Esophagus squamous epithelium (tissue), 5 donors: ENCODE measurements at regions not wholly inside any gene's neighbourhood (a gene's known extent, or its start where the extent isn't known, plus 50 kb on each side); places are given as distances from the start of the nearest gene placed in this dataset.

Experiments
- DNase-seq: peaks from one replicate; lab custom pipeline; 2025; lab: John Stamatoyannopoulos, UW
- H3K27ac ChIP-seq, 4 donors: fragments of 200-600 bp; sonication (generic); one replicate each; pipeline ENCODE4 v1.5.1; 2016 to 2019; ENCODE audit warnings: mild to moderate bottlenecking in 1 of 4
- H3K27me3 ChIP-seq, 4 donors: fragments of 200-600 bp; sonication (generic); 1 replicate in 3 of 4; 2 replicates in 1 of 4; pipeline versions ENCODE4 v1.5.1 to v1.6.0; 2017 to 2021; ENCODE audit warnings: antibody characterized with exemption in 1 of 4
- H3K36me3 ChIP-seq, 3 donors: fragments of 200-600 bp; sonication (generic); one replicate each; pipeline ENCODE4 v1.5.1; 2016 to 2019
- H3K4me1 ChIP-seq, 3 donors: fragments of 200-600 bp; sonication (generic); one replicate each; pipeline ENCODE4 v1.5.1; 2017 to 2019
- H3K4me3 ChIP-seq, 4 donors: fragments of 200-600 bp; sonication (generic); 1 replicate in 3 of 4; 2 replicates in 1 of 4; pipeline ENCODE4 v1.5.1; 2016 to 2019; ENCODE audit warnings: mild to moderate bottlenecking in 2 of 4, moderate library complexity in 1 of 4
- H3K9me3 ChIP-seq, 3 donors: fragments of 200-600 bp; sonication (generic); one replicate each; pipeline ENCODE4 v1.5.1; 2016 to 2019
- POLR2A ChIP-seq, 4 donors: fragments of 450-650 bp; IDR thresholded peaks; one replicate each; pipeline ENCODE4 v1.6.1; 2017; ENCODE audit warnings: antibody characterized with exemption in 4 of 4, mild to moderate bottlenecking in 4 of 4, moderate library complexity in 3 of 4
- WGBS, 2 donors: methylation state at CpG; one replicate each; pipeline ENCODE4 v1.1.5; 2018; 5-methylcytosine and 5-hydroxymethylcytosine counted together
- intact Hi-C: fragments of 100-400 bp; cut with DNase I; formaldehyde crosslinking; loops from one replicate; pipeline ENCODE4 v1.15.0; 2022
- TF ChIP-seq, protein P1 (sequence below), 6 experiments: fragments of 450-650 bp in 4 of 6; fragments of 200-600 bp in 2 of 6; sonication (generic) in 2 of 6; IDR thresholded peaks; one replicate each; pipeline ENCODE4 v1.5.1; 2016 to 2019; ENCODE audit warnings: antibody characterized with exemption in 6 of 6, mild to moderate bottlenecking in 4 of 6, moderate library complexity in 4 of 6
- donor health status: DM: yes; HTN: yes; CAD: no.

DNA sequence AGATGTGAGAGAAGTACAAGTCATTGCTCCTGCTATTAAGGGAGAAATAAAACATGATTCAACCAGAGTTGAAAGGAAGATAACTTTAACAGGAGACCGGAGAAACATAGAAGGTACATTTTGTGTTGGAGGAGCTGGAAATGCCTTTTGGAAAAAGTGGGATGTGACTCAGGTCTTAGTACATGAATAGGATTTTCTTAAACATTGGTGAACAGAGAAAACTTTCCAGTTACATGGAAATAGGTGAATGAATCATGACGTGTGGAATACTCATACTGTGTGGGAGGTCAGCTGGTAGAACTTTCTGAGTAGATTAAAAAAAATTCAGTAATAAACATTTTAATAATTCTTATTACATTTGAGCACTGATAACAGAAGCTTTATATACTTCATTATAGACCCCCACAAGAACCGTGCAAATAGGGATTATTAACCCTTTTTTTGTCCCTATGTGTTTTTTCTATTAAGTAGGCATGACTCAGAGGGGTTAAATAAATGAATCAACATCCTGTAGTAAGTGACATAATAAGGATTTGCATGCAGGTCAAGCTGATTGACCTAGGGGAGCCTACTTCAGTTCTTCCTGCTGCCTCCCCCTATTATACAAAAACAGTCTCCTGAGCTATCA lies 710.5 kb downstream of the NOVA1 start:
- no peaks in the 10 kb centered on the region for H3K27me3 ChIP-seq
- no peaks in the 10 kb centered on the region for H3K36me3 ChIP-seq
- intact Hi-C loops = no loop called here
- WGBS, 2 donors = 28 to 31% methylated on average over 3 of the region's 3 CpGs
- TF ChIP-seq, protein P1, sequence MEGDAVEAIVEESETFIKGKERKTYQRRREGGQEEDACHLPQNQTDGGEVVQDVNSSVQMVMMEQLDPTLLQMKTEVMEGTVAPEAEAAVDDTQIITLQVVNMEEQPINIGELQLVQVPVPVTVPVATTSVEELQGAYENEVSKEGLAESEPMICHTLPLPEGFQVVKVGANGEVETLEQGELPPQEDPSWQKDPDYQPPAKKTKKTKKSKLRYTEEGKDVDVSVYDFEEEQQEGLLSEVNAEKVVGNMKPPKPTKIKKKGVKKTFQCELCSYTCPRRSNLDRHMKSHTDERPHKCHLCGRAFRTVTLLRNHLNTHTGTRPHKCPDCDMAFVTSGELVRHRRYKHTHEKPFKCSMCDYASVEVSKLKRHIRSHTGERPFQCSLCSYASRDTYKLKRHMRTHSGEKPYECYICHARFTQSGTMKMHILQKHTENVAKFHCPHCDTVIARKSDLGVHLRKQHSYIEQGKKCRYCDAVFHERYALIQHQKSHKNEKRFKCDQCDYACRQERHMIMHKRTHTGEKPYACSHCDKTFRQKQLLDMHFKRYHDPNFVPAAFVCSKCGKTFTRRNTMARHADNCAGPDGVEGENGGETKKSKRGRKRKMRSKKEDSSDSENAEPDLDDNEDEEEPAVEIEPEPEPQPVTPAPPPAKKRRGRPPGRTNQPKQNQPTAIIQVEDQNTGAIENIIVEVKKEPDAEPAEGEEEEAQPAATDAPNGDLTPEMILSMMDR (IDR thresholded peaks at IDR 0.05) = no peak
- TF ChIP-seq POLR2A (IDR thresholded peaks at IDR 0.05) = no peak
- no peaks in the 10 kb centered on the region for H3K9me3 ChIP-seq
- no peaks in the 10 kb centered on the region for H3K4me1 ChIP-seq
- no peak overlapping the region for H3K4me3 ChIP-seq
- no peak overlapping the region for H3K27ac ChIP-seq
- DNase-seq = no peak

DNA sequence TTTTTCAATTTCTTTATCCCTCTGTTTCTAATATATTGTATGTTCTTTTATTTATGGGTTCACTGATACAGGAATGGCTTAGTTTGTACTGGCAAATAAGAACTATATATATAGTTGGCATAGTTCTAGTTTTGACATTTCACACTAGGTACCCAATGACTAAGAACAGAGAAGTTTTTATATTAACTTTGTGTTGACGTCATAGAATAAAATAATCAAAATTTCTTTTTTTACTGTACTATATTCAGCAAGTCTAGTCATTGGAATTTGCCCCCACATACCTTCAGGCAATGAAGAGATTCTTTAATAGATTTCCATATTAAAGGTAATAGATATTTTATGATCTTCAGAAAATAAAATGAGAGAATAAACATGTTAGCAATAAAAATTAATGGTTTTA lies 713.2 kb downstream of the NOVA1 start:
- WGBS, 2 donors = 72 to 91% methylated on average over 1 of the region's 1 CpG
- H3K27me3 ChIP-seq = no peaks in the 10 kb centered on the region
- no peaks in the 10 kb centered on the region for H3K4me1 ChIP-seq
- H3K27ac ChIP-seq = no peak overlapping the region
- H3K4me3 ChIP-seq = no peak overlapping the region
- no peak for TF ChIP-seq POLR2A (IDR thresholded peaks at IDR 0.05)
- TF ChIP-seq, protein P1 (IDR thresholded peaks at IDR 0.05) = no peak
- H3K36me3 ChIP-seq = no peaks in the 10 kb centered on the region
- H3K9me3 ChIP-seq = no peaks in the 10 kb centered on the region
- intact Hi-C loops = no loop called here
- DNase-seq = no peak

DNA sequence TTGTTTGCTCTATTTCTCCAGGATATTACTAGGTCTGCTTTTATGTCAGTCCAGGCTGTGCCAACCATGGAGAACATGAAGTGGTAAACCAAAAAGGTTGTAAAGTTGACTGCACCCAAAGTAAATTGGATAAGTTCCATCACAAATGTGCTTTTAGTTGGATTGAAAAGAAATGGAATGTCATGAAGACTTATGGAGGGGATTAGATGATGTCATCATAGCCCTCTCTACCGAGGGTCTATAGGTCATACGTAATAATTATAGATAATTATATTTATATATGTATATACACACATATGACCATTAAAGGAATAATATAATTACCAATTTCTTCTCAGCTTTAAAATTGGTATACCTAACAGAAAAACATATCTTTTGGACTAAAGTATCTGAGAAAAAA lies 714.9 kb downstream of the NOVA1 start:
- Histone ChIP-seq H3K27ac (no peak overlapping the region), H3K27me3 (no peaks in the 10 kb centered on the region), H3K9me3 (no peaks in the 10 kb centered on the region), H3K36me3 (no peaks in the 10 kb centered on the region), H3K4me3 (no peak overlapping the region), H3K4me1 (no peaks in the 10 kb centered on the region)
- intact Hi-C loops = no loop called here
- DNase-seq = no peak
- no peak for TF ChIP-seq POLR2A (IDR thresholded peaks at IDR 0.05)
- TF ChIP-seq, protein P1 (IDR thresholded peaks at IDR 0.05) = no peak
- WGBS, 2 donors = 56 to 60% methylated on average over 2 of the region's 2 CpGs

DNA sequence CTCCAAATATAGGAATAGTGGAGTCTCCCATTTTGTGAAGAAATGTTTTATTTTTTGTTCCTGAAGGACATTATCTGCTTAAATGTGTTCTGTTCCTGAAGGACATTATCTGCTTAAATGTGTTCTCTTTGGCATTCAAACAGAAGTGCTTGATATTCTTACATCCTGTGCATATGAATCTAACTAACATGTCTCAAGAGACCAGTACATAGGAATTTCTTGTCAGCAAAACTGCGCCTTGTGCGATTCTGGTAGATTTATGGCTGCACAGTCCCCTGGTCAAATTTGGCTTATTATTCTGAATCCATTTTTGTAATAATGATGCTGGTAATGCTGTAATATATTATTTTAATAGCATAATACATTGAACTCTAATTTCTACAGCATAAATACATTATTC lies 722.4 kb downstream of the NOVA1 start:
- Histone ChIP-seq H3K9me3 (no peaks in the 10 kb centered on the region), H3K27ac (no peak overlapping the region), H3K27me3 (no peaks in the 10 kb centered on the region), H3K4me3 (no peak overlapping the region), H3K36me3 (no peaks in the 10 kb centered on the region), H3K4me1 (no peaks in the 10 kb centered on the region)
- 83 to 98% methylated on average over 2 of the region's 2 CpGs for WGBS, 2 donors
- DNase-seq = no peak
- intact Hi-C loops = no loop called here
- TF ChIP-seq, protein P1 (IDR thresholded peaks at IDR 0.05) = no peak
- TF ChIP-seq POLR2A (IDR thresholded peaks at IDR 0.05) = no peak

DNA sequence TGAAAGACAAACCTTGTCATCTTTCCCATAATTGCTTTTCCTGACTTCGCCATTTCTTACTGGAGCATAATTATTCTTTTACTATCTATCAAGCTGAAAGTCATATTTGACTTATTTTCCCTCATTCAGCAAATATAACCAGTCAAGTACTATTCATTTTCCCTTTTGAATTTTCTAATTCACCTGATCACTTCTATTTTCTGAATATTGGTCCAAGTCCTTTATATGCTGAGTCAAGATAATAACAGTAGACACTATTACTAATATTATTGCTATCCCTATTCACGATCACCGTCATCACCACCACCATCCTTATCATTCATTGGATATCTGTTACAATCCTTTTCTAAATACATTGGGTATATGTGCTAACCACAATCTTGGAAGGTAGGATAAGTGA lies 728.0 kb downstream of the NOVA1 start:
- Histone ChIP-seq H3K36me3 (no peaks in the 10 kb centered on the region), H3K4me3 (no peak overlapping the region), H3K27ac (no peak overlapping the region), H3K9me3 (no peaks in the 10 kb centered on the region), H3K27me3 (no peaks in the 10 kb centered on the region), H3K4me1 (no peaks in the 10 kb centered on the region)
- no peak for DNase-seq
- TF ChIP-seq, protein P1 (IDR thresholded peaks at IDR 0.05) = no peak
- no peak for TF ChIP-seq POLR2A (IDR thresholded peaks at IDR 0.05)
- intact Hi-C loops = no loop called here
- 59 to 67% methylated on average over 3 of the region's 3 CpGs for WGBS, 2 donors
